Fibroblast of peridontal ligament (primary cell): ENCODE measurements at regions not wholly inside any gene's neighbourhood (a gene's known extent, or its start where the extent isn't known, plus 50 kb on each side); places are given as distances from the start of the nearest gene placed in this dataset.
"Not testable (repeated sequence)": the region's sequence is repeated elsewhere in the genome, so short reads cannot be mapped to it uniquely, and the experiment has no call there.

Experiments used
- DNase-seq: peaks from one replicate; pipeline ENCODE4 v3.0.0-alpha.2; 2010; ENCODE audit errors: extremely low read depth

DNA sequence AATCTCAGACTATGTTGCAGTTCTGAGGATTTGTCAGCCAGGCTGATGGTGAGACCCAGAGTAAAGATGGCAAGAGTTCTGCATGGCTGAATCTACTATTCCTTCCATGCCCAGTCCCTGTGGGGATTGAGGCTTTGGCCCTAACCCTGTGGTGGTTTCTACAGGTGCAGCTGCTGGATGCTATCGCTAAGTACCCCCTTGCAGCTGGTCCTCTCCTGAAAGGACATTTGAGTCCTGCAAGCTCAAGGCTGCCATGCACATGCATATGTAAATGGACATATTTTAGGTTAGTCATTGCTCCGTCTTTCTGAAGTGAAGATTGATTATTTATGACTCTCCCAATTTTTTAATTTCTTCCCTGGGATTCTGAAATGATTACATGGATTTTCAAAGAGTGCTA is 1122.2 kb upstream of the CELF2 start:
- no peak for DNase-seq

DNA sequence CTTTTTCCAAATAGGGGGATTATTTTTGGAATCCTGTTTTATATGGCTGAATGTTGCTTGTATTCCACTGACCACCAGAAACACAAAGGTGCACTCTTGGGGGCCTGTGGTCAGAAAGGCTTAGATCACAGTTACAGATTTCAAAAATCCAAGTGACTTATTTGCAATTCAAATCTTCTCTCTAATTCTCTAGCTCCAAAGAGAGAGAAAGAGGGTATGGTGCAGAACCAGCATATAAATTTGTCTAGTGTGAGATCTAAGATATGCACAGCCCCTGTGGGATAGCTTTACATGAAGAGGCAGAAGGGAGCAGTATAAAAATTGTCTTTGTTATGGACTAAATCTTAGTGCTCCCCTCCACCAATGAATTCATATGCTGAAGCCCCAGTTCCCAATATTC is 1121.7 kb upstream of the CELF2 start:
- DNase-seq, result no peak

DNA sequence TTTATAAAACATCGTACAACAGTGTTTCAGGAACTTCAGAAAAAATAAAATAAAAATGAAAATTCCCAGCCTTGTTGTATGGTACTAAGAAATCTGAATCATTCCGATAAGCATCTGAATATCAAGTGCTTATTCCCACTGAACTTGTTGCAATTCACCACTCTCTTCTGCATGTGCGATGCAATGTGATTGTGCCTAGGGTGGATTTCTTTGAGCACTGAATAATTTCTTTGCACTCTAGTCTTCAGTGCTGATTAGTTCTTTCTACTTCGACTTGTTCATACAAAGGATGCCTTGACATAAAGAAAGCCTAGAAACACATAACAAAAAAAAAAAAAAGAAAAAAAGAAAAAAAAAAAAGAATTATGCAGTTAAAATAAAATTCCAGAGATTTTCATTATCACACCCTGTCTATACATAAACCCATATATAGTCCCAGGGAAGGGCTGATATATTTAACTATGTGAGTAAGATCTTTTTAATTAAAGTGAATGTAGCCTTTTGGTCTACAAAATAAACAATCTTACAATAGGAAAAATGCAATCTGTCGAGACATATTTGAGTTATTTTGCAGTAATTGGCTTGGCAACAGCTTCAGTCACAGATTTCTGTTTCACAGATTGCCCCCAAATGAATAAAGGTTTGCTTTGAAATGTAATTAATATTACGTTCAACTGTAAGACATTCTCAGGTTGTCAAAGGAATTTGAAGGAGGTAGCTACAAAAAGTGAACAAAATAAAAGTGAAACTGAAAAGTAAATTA is 1118.9 kb upstream of the CELF2 start:
- DNase-seq, result no peak

DNA sequence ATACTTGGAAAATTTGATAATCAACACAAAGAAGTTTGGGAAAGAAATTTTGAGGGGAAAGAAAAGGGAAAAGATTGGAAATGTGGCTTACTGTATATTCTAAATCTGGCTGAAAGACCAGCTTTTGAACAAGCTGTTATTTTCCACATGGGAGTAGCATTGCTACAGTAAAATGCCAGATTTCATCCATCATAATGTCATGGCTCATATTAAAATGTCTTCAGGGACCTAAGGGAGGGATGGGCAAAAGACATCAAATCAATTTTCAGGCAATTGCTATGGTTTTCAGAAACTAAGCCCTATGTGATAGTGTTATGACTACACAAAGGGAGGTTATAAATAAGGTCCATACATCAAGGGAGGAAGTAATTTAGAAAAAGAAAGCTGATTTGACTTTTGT is 1116.9 kb upstream of the CELF2 start:
- no peak for DNase-seq

DNA sequence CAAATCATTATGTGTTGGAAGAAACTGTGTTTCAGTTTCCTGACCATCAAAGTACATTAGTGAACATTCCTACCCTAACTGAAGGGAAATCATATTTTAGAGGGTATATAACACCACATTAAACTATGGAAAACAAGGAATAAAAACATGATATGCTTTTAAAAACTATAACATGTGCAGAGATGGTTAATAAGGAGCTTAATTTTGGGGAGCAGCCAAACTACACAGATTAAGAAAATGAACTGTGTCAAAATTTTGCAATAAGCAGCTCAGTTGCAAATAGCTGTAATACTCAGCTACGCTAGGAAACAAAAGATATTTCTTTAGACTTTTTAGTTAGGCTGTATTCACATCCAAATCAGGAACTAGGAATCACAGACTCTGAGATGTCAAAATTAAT is 1115.7 kb upstream of the CELF2 start:
- no peak for DNase-seq

DNA sequence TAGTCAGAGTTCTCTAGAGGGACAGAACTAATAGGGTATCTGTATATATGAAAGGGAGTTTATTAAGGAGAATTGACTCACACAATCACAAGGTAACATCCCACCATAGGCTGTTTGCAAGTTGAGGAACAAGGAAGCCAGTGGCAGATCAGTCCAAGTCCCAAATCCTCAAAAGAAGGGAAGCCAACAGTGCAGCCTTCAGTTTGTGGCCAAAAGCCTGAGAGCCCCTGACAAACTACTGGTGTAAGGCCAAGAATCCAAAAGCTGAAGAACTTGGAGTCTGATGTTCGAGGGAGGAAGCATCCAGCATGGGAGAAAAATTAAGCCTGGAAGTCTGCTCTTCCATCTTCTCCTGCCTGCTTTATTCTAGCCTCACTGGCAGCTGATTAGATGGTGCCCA is 1107.2 kb upstream of the CELF2 start:
- no peak for DNase-seq

DNA sequence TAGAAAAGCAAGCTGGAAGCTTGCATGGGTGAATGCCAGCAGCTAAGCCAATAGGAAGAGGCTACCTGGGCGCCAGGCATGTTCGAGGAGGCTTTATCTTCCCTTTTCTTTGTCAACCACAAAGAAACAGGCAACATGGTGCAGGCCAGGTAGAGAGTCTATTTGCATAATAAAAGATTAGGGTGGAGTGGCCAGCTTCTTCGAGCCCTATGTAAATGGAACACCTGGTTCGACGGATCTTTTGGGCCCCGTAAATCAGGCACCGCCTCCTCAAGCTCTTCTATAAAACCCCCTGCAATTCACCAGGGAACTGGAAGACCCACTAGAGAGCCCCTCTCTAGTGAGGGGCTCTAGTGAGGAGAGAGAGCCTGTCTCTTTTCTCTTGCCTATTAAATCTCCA is 1106.2 kb upstream of the CELF2 start:
- DNase-seq, result no peak

DNA sequence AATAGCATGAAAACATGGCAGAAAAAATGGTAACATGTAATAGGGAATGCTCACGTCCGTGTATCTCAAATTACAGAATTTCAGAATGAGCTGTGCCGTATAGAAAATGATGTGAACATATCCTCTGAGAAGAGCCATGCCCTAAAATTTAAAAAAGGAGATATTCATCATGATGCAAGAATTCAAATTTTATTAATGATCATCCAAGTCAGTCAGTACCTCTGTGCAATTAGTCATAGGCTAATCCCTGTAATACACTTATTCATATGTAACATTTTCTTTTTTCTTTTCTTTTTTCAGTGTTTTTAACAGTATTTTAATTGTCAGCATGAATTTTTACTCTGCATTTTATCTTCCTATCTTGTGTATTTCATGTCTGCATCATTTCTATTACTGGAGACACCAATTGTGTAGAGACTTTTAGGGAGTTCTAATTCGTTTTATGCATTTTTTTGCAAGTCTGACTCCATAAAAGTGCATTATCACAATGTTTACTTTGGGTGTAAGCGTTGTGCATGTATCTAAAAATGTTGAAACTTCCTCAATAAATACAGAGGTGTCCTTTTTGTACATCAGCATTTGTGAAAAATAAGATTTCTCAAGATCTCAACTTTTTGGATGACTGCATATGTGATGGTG is 1103.7 kb upstream of the CELF2 start:
- no peak for DNase-seq

DNA sequence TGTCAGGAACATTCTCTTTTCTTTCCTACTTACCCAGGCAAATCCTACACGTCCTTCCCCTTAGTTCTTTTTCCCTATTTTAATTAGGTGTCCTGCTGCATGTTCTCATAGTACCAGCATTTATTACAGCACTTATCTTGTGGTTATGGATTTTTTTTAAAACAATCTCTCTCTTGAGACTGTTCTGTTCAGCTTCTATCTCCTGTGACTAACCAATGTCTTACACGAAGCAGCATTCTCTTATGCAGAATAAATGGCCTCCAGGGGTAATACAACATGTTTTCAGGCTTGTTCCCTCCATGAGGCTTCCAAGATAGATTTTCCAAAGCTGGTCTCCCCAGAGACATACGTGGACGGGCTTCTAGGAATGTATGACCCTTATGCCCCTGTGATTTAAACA is 1096.1 kb upstream of the CELF2 start:
- no peak for DNase-seq

DNA sequence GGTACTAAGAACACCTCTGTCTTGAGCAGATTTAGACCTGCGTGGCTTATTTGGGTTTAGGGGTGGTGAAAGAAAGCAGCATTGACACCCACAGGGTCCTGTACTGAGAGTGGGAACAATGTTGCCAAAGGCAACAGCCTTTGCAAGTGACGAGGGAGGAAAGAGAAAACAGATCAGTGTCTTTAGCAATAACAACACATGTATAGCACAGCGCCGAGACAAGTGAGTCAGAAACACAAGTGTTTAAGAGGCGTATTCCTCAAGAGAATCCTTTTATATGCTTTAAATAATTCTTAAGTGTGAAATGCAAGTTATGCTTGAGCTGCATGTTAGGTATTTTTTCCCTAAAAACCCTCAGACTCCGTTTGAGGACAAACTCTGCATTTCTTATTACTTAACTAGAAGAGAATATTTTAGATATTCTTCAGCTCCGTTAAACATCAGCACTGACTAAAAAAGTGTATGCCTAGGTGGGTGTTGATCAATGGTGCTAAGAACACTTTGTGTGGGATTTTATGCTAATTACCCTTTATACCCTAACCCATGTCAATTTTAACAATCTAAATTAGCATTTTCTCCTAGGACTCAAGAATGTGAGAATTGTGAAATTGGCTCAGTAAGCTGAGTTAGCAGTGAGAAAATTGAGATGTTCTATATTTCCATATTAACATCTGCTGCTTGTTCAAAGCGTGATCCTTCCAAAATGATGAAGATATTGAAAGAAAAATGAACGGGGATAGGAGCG is 1095.4 kb upstream of the CELF2 start:
- no peak for DNase-seq

DNA sequence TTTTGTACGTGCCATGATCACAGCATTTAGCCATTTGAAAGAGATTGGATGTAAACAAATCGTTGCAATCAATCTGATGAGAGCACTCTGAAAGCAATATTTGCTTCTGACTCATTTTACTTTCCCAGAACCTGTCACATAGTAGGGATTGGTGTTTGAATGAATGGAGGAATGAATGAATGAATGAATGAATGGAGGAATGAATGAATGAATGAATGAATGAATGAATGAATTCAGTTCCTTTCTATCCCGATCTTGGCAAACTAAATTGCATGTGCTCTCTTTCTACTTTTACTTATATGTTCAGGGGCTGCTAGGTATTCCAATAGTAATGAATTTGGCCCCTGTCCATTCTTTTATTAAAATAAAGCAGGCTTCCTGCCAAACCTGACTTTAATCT is 1091.7 kb upstream of the CELF2 start:
- DNase-seq, result no peak

DNA sequence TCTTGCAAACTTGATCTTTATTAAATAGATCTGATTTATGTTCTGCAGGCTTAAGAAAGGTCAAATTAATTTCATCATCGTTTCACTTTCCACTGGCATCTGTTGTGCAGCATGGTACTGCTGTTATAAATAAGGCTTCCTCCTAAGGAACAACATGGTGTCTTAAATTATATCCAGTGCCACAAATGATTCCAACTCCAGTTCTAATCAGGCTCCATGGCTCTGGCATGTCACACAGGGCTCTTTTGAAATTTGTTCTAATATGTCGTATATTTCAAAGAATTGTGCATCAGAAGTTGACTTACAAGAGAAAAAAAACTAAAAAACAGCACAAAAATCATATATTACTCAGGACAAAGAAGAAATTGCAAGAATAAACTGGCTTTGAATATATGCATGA is 1090.8 kb upstream of the CELF2 start:
- no peak for DNase-seq

DNA sequence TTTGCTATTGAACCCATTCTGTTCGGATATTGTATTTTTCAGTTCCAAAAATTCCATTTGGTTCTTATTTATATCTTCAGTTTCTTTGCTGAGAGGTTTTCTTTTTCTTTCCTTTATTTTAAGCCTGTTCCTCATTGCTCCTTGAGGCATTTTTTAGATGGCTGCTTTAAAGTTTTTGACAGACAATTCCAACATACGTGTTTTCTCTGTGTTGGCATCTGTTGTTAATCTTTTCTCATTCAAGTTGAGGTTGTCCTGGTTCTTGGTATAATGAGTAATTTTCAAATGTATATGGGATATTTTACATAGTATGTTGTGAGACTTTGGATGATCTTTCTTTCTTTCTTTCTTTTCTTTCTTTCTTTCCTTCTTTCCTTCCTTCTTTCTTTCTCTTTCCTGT is 1078.0 kb upstream of the CELF2 start:
- DNase-seq, result no peak

DNA sequence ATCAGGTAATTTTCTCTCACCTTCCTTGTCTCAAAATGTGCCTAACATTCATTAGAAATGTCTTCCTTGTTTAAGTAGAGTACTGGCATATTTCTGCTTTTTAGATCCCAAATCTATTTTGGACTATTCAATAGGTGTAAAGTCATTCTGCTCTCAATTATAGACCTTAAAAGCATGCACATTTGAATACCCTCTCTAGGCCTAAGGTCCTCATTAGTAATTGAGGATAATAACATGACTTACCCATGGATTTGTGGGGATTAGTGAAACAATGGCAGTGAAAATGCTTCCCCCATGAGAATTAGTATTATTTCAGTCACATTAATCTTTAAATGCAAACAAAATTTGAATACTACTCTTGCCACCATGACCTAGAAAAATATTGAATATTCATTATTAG is 1073.0 kb upstream of the CELF2 start:
- no peak for DNase-seq

DNA sequence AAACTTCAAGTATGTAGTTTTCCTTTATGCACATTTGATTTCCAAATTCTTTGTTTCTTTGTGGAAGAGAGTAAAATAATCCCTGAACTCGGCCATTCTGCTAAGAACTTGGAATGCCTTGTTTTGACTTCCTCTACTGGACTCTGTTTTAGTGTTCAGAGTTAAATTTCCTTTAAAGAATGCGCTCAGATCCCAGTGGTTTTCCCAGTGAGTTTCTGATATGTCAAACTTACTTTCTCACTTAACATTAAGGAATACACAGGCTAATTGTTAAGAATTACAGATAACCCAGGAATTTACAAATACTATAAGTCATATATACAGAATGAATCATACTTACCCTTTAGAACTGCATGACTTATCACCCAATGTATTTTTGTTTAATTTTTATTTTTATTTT is 1067.6 kb upstream of the CELF2 start:
- no peak for DNase-seq

DNA sequence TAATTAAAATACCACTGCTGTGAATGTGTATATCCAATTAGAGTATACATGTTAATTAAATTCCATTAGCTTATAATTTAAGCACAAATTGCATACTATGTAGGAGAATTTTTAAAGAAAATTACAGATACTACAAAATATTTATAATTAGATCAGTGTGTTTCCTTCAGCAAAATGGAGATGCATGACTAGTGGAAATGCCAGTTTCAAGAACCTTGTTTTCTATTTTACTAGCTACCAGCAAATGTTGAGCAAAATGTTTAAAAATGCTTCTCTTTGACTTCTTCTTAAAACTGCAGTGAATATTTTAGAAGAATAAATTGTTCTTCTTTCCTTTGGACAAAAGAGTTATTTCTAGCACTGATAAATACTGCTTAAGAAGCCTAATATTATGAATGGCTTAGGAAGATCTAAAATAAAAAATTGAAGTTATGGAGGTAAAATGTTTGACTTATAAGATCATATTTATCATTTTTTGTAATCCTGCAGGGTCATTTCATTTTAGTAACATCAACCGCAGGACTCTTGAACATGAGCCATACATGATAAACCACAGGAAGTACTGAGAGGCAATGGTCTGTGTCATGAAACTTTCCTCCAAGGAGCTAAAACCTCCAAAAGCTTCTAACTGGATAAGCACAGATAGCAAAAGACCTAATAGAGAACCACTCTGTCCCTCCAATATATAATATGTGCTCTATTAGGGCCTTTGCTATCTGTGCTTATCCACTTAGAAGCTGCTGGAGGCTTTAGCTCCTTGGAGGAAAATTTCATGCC is 1066.0 kb upstream of the CELF2 start:
- no peak for DNase-seq

DNA sequence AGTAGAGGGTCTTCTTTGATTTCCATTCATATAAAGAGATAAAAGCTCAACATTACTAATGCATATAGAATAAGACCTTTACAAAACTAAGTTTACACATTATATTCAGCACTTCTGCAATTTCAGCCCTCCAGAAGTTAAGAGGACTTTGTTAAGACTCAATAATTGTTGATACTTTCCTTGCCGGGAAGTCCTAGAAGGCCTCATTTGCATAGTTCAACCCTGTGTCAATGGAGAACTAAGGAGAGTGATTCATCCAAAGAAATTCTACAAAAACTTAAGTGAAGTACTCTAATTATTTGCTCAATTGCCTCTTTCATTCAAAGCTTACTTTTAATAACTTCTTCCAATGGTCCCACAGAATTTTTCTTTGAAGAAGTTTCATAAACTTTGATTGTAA is 1060.3 kb upstream of the CELF2 start:
- DNase-seq, result no peak

DNA sequence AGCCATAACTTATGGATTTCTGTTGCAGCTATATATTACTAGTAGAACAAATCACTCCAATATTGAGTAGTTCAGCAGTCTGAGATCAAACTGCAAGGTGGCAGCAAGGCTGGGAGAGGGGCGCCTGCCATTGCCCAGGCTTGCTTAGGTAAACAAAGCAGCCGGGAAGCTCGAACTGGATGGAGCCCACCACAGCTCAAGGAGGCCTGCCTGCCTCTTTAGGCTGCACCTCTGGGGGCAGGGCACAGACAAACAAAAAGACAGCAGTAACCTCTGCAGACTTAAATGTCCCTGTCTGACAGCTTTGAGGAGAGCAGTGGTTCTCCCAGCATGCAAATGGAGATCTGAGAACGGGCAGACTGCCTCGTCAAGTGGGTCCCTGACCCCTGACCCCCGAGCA is 1059.8 kb upstream of the CELF2 start:
- DNase-seq, result not testable (repeated sequence)

DNA sequence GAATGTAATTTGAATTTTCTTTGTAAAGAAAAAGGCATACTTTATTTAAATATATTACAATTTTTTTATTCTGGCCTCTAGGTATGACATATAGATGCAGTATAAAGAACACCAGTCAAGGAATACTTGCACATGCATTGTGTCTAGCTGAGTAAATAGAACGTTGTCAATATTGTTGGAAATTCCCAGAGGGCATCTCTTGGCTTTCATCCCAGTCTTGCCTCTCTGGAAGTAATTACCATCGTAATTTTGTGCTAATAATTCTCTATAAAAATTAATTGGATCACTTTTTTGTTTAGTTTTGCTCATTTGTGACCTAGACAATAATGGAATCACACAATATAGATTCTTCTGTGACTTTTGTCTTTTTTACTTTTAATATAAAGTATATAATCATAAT is 1052.3 kb upstream of the CELF2 start:
- DNase-seq, result no peak

DNA sequence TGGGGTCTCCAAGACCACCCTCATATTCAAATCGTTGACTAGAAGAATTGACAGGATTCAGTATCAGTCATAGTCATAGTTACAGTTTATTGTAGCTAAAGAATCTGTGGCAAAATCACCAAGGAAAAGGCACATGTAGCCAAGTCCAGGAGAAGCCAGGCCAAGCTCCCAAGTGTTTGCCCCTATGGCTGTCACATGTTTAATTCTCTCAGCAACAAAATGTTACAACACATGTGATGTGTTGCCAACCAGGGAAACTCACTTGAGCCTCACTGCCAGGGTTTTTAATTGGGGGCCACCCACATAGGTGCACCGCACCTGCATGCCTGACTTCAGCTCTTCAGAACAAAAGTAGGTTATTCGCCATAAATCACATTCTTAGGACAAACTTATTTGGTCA is 1030.9 kb upstream of the CELF2 start:
- DNase-seq, result no peak

DNA sequence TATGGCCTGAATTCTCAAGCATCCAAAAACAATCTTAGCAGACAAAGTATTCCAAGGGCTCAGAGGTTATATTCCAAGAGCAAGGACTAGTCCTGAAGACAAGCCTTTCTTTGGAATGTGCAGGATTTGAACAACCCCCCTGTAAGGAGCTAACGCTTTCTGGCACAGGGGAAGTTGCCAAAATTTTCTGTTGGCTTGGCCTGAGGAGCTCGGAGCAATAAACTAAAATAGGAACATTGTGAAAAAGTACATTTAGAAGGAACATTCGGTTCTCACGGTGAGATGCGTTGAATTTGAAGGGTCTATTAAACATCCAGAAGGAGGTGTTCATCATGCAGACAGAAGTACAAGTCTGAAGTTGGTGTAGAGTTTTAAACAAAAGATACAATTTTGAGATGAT is 1030.5 kb upstream of the CELF2 start:
- no peak for DNase-seq

DNA sequence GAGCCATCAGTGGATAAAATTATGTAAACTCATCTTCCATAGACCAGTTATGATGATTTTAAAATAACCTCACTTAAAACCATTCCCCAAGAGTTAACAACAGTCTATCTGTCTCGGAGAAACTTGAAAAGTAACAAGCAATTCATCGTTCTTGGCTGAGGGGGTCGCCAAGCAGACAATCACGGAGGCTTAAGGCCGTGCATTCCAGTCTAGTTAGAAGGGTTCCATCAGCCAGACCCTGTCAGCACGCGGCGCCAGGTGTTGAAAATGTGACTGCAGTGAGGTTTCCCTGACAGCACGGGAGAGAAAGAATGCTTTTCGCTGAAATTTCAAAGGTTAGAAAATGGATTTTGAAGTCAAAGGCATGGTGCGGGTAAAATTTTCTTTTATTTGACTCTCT is 1025.0 kb upstream of the CELF2 start:
- no peak for DNase-seq
